ENCODE measurements at regions not wholly inside any gene's neighbourhood (a gene's known extent, or its start where the extent isn't known, plus 50 kb on each side); places are given as distances from the start of the nearest gene placed in this dataset.

DNA sequence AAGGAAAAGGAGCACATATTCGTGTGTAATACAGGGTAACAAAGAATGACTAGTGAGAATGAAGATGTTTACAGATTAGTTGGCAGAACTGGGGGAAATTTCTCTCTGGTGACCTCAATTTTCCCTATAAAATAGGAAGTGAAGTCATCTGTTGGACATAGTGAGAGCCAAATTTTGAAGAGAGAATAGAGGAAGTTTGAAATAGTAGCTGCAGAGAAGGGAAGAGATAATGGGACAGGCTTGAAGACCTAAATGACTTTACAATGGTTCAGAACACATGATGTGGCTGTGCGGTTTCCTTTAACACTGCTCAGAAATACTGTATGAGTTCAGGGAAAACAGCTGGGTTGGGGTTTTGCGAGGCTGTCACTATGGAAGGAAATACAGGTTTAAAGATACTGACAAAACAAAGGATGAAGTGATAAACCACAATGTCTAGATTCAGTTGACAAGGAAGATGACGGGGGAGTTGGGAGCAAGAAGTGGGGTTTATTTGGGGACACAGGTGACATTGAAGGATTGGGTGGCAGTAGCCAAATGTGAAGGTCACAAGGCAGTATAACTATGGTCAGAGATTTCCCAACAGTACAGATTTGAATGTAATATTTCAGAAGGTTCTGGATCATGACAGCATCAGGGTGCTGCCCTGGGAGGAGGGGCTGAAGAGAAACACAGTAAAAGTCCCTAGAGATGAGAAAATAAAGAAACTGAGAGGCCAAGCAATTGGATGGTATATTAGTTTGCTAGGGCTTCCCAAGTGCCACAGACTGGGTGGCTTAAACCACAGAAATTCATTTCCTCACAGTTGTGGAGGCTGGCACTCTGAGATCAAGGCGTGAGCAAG lies 82.6 kb upstream of the TANK start:
- no peak for DNase-seq

DNA sequence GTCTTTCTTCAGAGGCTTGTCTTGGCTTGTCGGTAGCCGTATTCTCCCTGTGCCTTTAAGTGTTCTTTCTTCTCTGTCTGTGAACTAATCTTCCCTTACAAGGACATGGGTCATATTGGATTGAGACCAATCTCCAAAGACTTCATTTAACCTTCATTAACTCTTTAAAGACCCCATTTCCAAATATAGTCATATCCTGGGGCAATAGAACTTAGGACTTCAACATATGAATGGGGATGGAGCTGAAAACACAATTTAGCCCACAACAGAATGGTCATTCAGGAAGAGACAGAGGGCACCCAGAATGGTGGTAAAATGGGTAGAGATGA lies 82.1 kb upstream of the TANK start:
- DNase-seq = no peak

- no peak for DNase-seq
Measured at GRCh38 chr2:161085149-161085548, 75.1 kb upstream of the TANK start.

DNA sequence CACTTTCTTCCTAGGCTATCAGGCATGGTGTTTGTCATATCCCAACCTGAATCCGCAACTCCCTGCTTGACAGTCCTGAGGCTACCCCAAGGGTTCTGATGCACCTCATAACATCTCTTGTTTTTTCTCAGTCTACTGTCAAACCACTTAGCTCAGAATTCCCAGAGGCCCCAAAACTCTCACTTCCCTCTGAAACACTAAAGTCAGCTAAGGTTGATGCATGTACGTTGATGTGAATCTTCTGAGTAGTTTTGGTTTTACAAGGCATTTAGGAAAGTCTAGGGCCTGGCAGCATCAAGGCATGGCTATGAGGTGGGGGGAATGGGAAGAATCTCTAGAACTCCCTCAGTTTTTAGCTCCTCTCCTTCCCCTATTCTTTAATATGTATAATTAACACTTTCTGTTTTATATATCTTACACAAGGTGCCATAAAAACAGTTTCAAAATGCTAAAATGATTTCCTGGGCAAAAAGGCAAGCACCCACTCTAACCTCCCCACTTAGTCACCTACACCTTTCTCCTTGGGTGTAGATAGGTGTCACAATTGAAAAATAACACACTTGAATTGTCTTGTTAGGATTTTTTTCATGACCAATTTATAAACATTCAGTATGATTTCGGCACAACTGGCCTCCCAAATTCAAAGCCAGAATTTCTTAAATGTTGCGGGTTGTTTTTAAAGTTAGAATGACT lies 71.4 kb upstream of the TANK start:
- DNase-seq = no peak

DNA sequence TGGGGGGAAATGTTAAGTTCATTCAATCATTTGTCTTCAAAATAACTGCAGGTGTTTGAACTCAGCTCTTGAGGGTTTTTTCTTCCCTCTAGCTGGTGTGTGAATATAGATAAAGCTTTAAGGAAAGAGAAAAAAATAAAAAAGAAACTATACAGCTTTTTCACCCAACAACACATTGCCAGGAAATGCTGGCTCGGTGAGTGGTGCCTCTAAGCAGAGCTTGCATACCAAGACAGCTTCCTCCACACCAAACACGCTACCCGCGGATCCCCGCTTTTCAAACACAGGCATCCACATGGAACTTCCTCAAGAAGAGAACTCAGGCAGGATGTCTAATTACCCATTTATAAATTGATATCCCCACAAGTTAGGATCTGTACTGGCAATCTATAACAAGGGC lies 69.8 kb upstream of the TANK start:
- no peak for DNase-seq

DNA sequence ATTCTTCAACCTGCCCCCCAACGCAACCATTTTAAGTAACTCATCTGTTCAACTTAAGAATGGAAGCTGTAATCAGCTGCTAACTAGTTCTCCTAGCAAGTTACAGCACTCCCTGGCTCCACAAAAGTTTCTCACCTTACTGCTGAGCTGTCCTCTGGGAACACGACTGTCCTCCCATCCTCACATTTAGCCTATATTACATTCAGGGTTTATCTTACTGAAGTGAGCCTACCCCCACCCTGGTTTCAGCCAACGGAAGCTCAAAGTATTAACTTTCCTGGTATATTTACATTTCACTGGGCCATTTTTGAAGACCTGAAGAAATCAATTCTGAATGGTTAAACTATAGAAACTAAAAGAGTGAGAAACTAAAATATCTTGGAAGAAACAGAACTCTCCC lies 64.9 kb upstream of the TANK start:
- no peak for DNase-seq

GRCh38 chr2:161096336-161096735 lies 63.9 kb upstream of the TANK start:
- DNase-seq = peak; percentile 10 to 15

GRCh38 chr2:161097157-161097556 lies 63.1 kb upstream of the TANK start:
- no peak for DNase-seq

DNA sequence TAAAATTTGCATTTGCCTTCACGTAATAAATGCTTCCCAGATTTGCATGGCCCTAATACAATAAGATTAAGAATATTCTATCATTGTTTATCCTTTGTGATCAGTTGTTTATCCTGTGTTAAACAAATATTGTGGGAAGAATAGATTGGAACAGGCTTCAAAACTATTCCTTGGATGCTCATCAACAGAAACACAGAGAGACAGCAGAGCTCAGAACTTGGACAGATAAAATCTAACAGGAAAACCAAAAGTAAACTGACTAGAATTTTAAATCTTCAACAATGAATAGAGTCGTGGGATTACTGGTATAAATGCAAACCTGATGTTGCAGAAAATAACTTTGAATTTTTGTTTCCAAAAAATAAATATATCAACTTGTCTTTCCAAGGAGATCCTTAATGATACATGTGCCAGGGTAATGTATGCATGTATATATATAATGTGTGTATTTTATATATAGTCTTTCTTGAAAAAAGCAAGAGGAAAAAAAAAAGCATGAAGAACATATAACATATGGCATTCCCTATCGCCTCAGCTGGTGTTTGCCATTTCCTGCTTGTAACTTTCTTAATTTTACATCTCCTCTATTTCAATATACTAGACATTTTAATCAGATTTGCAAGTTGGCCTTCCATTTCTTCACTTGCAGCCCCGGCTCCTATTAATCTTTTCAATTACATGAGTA lies 59.9 kb upstream of the TANK start:
- no peak for DNase-seq

GRCh38 chr2:161101406-161101805 lies 58.8 kb upstream of the TANK start:
- DNase-seq = no peak

DNA sequence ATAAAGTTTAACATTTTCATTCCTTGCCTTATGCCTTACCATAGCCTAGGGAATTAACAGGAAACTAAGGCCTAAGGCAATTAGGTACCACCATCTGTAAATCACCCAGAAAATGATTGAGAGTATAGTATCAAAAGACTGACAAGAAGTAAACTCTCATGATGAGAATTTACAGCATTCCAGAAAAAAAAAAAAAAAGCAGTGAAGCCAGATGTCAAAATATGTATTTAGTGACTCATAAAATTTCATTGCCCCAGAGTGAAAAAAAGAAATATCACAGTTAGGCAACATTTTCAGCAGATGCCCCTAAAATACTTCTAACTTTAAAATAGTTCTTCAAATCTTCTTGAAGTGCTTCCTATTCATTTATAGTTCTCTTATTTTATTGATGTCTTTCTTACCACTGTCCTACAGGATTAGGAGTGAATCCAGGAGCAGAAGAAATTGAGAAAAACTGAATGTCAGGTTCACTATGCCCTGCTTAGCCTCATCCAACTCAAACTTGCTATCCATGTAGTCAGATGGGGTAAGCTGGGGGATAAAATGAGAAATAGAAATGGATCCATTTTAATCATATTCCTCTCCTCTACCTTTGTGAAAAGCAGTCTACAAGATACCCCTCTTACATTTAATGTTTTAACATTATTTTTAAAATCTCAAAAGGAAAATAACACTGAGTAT lies 57.3 kb upstream of the TANK start:
- DNase-seq = no peak

DNA sequence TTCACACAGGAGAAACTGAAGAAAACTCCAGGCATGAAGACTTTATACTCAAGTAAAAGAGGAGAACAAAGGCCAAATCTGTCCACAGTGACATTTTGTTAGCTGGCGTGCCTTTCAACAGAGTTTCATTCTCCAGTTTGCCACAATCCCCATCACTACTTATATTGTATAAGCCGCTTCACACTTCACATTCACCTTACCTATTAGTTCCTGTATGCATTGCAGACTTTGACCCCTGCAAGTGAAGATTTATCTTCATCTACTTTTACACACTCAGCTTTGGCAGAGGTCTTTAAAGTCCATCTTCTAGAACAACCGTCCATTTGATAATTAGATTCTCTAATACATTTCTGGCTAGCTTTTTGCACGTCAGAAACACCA lies 56.8 kb upstream of the TANK start:
- no peak for DNase-seq

GRCh38 chr2:161104054-161104553 lies 56.1 kb upstream of the TANK start:
- no peak for DNase-seq

- peak in 1 of 2 experiments; percentile 6 for DNase-seq
Measured at GRCh38 chr2:161107265-161107664, 53.0 kb upstream of the TANK start.

All from NCI-H526 (cell line).